ENCODE measurements at regions not wholly inside any gene's neighbourhood (a gene's known extent, or its start where the extent isn't known, plus 50 kb on each side); places are given as distances from the start of the nearest gene placed in this dataset.

- ATAC-seq (ENCODE audit: poor library complexity) (no peak), DNase-seq (no peak)
- H3K36me3 ChIP-seq (ENCODE audit: insufficient read depth, low read length) = no peaks in the 10 kb centered on the region
- Mint-ChIP-seq H3K36me3 (ENCODE audit: low read depth) (no peaks in the 10 kb centered on the region), H3K27me3 (peaks cover 30% of the 10 kb centered on the region), H3K27ac (no peak overlapping the region), H3K9me3 (peaks cover 10% of the 10 kb centered on the region), H3K4me1 (ENCODE audit: low read depth) (no peaks in the 10 kb centered on the region), H3K4me3 (no peak overlapping the region)
- intact Hi-C loops (cut with DNase I, micrococcal nuclease) = no loop called here
- H3K4me3 ChIP-seq (ENCODE audit: low read length) = no peak overlapping the region
- H3K9me3 ChIP-seq (ENCODE audit: control insufficient read depth in 1 of 2, insufficient read depth in 1 of 2, low read length in 2 of 2) = no peaks in the 10 kb centered on the region
- no peaks in the 10 kb centered on the region for H3K4me1 ChIP-seq (ENCODE audit: insufficient read depth, low read length)
- CTCF ChIA-PET = no interaction called here
- H3K27ac ChIP-seq (ENCODE audit: low read depth in 1 of 2, low read length in 2 of 2) = no peak overlapping the region
- POLR2A ChIA-PET = no interaction called here
- no peaks in the 10 kb centered on the region for H3K27me3 ChIP-seq (ENCODE audit: control insufficient read depth in 1 of 2, insufficient read depth in 2 of 2, low read length in 2 of 2)
- no peak for TF ChIP-seq CTCF (IDR thresholded peaks at IDR 0.05)
Observed at GRCh38 chr2:221335219-221335752, 236.8 kb downstream of the EPHA4 start.

GRCh38 chr2:221336967-221337366 lies 235.1 kb downstream of the EPHA4 start:
- no peak overlapping the region for H3K27ac ChIP-seq (ENCODE audit: low read depth in 1 of 2, low read length in 2 of 2)
- H3K9me3 ChIP-seq (ENCODE audit: control insufficient read depth in 1 of 2, insufficient read depth in 1 of 2, low read length in 2 of 2) = no peaks in the 10 kb centered on the region
- intact Hi-C loops (cut with DNase I, micrococcal nuclease) = no loop called here
- H3K36me3 Mint-ChIP-seq (ENCODE audit: low read depth) = no peaks in the 10 kb centered on the region
- DNase-seq = no peak
- H3K4me1 Mint-ChIP-seq (ENCODE audit: low read depth) = no peaks in the 10 kb centered on the region
- no peaks in the 10 kb centered on the region for H3K4me1 ChIP-seq (ENCODE audit: insufficient read depth, low read length)
- no peaks in the 10 kb centered on the region for H3K27me3 ChIP-seq (ENCODE audit: control insufficient read depth in 1 of 2, insufficient read depth in 2 of 2, low read length in 2 of 2)
- no peak overlapping the region for H3K4me3 ChIP-seq (ENCODE audit: low read length)
- H3K4me3 Mint-ChIP-seq = no peak overlapping the region
- ChIA-PET CTCF (no interaction called here), POLR2A (no interaction called here)
- no peak overlapping the region for H3K27ac Mint-ChIP-seq
- peaks cover 30% of the 10 kb centered on the region for H3K27me3 Mint-ChIP-seq
- H3K36me3 ChIP-seq (ENCODE audit: insufficient read depth, low read length) = no peaks in the 10 kb centered on the region
- TF ChIP-seq CTCF (IDR thresholded peaks at IDR 0.05) = no peak
- no peak for ATAC-seq (ENCODE audit: poor library complexity)
- peaks cover 3% of the 10 kb centered on the region for H3K9me3 Mint-ChIP-seq

- intact Hi-C loops (cut with DNase I, micrococcal nuclease) = no loop called here
- CTCF ChIA-PET = no interaction called here
- H3K27ac ChIP-seq (ENCODE audit: low read depth in 1 of 2, low read length in 2 of 2) = no peak overlapping the region
- Mint-ChIP-seq H3K4me3 (no peak overlapping the region), H3K9me3 (no peaks in the 10 kb centered on the region), H3K4me1 (ENCODE audit: low read depth) (no peaks in the 10 kb centered on the region), H3K36me3 (ENCODE audit: low read depth) (no peaks in the 10 kb centered on the region), H3K27ac (no peak overlapping the region), H3K27me3 (peaks cover 30% of the 10 kb centered on the region)
- no peak for TF ChIP-seq CTCF (IDR thresholded peaks at IDR 0.05)
- POLR2A ChIA-PET = interaction anchor here (0.7 kb wide), 1 partner anchor 106 kb away, joined by 3 read pairs; no protein-coding TSS in a partner anchor
- H3K9me3 ChIP-seq (ENCODE audit: control insufficient read depth in 1 of 2, insufficient read depth in 1 of 2, low read length in 2 of 2) = no peaks in the 10 kb centered on the region
- no peaks in the 10 kb centered on the region for H3K4me1 ChIP-seq (ENCODE audit: insufficient read depth, low read length)
- DNase-seq (no peak), ATAC-seq (ENCODE audit: poor library complexity) (no peak)
- no peak overlapping the region for H3K4me3 ChIP-seq (ENCODE audit: low read length)
- no peaks in the 10 kb centered on the region for H3K36me3 ChIP-seq (ENCODE audit: insufficient read depth, low read length)
- no peaks in the 10 kb centered on the region for H3K27me3 ChIP-seq (ENCODE audit: control insufficient read depth in 1 of 2, insufficient read depth in 2 of 2, low read length in 2 of 2)
Observed at GRCh38 chr2:221337957-221338685, 234.0 kb downstream of the EPHA4 start.
